K562 (cell line): ENCODE measurements at regions not wholly inside any gene's neighbourhood (a gene's known extent, or its start where the extent isn't known, plus 50 kb on each side); places are given as distances from the start of the nearest gene placed in this dataset.

Source experiments
- ATAC-seq: fragments of 200-7000 bp; cut with Tn5 transposase; 3 replicates; pipeline ENCODE4 v1.9.1; 2020; ENCODE audit warnings: moderate library complexity
- BruUV-seq: library from RNA; stranded (reverse); fragments of 400-500 nt; replicated peaks from 2 replicates; lab custom pipeline; 2021; lab: Mats Ljungman, UMichigan
- CTCF ChIA-PET: fragments of 300-600 bp; formaldehyde crosslinking; extraction: SDS; loops from one replicate; lab custom pipeline; 2021; ENCODE audit warnings: low intra/inter-chr PET ratio; lab: Yijun Ruan, JAX
- POLR2A ChIA-PET: fragments of 300-600, 350-650 bp; sonication (Branson Sonifier 250); formaldehyde crosslinking; extraction: SDS; loops from one replicate; lab custom pipeline; 2021; ENCODE audit warnings: antibody characterized with exemption, inconsistent platforms; lab: Yijun Ruan, JAX
- DNase-seq, 4 experiments: peaks; one replicate each; pipeline versions ENCODE4 v3.0.0 to v3.0.0-alpha.2; 2011 to 2018; ENCODE audit warnings: low spot score in 3 of 4, mixed read lengths in 3 of 4; ENCODE audit errors: extremely low read depth in 1 of 4
- FAIRE-seq: peaks from 2 replicates; lab custom pipeline; 2011; peaks lifted over from hg19 to GRCh38; lab: Jason Lieb, UNC
- H2AFZ ChIP-seq: 2 replicates; pipeline ENCODE4 v1.6.0; 2011; ENCODE audit warnings: low read depth, low read length, control low read depth, inconsistent platforms
- H3K27ac ChIP-seq: fragments of 200-600 bp; 3 replicates; pipeline ENCODE4 v1.8.0; 2011; ENCODE audit warnings: low read depth, mild to moderate bottlenecking, control low read depth, inconsistent platforms, low read length, moderate library complexity, mixed read lengths; ENCODE audit errors: extremely low read depth
- H3K27me3 ChIP-seq, 2 experiments: fragments of 300-600 bp in 1 of 2; 2 replicates in 1 of 2; 3 replicates in 1 of 2; pipeline versions ENCODE4 v1.6.0 to v1.8.0; 2011; ENCODE audit warnings: inconsistent platforms in 2 of 2, low read length in 2 of 2, mild to moderate bottlenecking in 1 of 2, mixed read lengths in 1 of 2, moderate library complexity in 1 of 2; ENCODE audit not compliant: control insufficient read depth in 2 of 2, insufficient read depth in 2 of 2
- H3K36me3 ChIP-seq: fragments of 300-600 bp; 3 replicates; pipeline ENCODE4 v1.8.0; 2011; ENCODE audit warnings: mild to moderate bottlenecking, low read length, inconsistent platforms; ENCODE audit not compliant: control insufficient read depth, insufficient read depth
- H3K4me1 ChIP-seq, 2 experiments: fragments of 200-600 bp in 1 of 2; replicated peaks in 1 of 2; 2 replicates in 1 of 2; 3 replicates in 1 of 2; pipeline versions ENCODE4 v1.5.1 to v1.8.0; 2011; ENCODE audit warnings: inconsistent platforms in 2 of 2, low read length in 2 of 2, mild to moderate bottlenecking in 1 of 2, mixed read lengths in 1 of 2, moderate library complexity in 1 of 2; ENCODE audit not compliant: control insufficient read depth in 2 of 2, insufficient read depth in 2 of 2
- H3K4me2 ChIP-seq: 2 replicates; pipeline ENCODE4 v1.6.1; 2011; ENCODE audit warnings: low read length, control low read depth, inconsistent platforms, mixed read lengths; ENCODE audit not compliant: insufficient read depth
- H3K4me3 ChIP-seq: fragments of 200-600 bp; sonication (generic), shearing (Covaris generic); 2 replicates; pipeline ENCODE4 v1.5.1; 2016; ENCODE audit warnings: control low read depth, inconsistent platforms
- H3K79me2 ChIP-seq: fragments of 200-600 bp; 3 replicates; pipeline ENCODE4 v1.8.0; 2011; ENCODE audit warnings: low read length, inconsistent platforms; ENCODE audit not compliant: control insufficient read depth, insufficient read depth
- H3K9ac ChIP-seq, 2 experiments: 2 replicates each; pipeline versions ENCODE4 v1.6.0 to v1.6.1; 2011; ENCODE audit warnings: low read depth in 2 of 2, low read length in 2 of 2, control low read depth in 1 of 2, inconsistent platforms in 1 of 2, mild to moderate bottlenecking in 1 of 2, mixed read lengths in 1 of 2; ENCODE audit not compliant: insufficient read depth in 1 of 2
- H3K9me1 ChIP-seq: one replicate; pipeline ENCODE4 v1.6.0; 2011; ENCODE audit warnings: inconsistent platforms, mild to moderate bottlenecking, low read length, moderate library complexity; ENCODE audit not compliant: control insufficient read depth, insufficient read depth
- H3K9me3 ChIP-seq: replicated peaks from 2 replicates; pipeline ENCODE4 v1.5.1; 2011; ENCODE audit warnings: low read depth, low read length, inconsistent platforms; ENCODE audit not compliant: control insufficient read depth, insufficient read depth
- H4K20me1 ChIP-seq: replicated peaks from 2 replicates; pipeline ENCODE4 v1.6.1; 2011; ENCODE audit warnings: low read length, inconsistent platforms, mixed read lengths; ENCODE audit not compliant: control insufficient read depth, insufficient read depth
- ARNT ChIP-seq, 2 experiments: fragments of 450-650 bp; IDR thresholded peaks; 2 replicates each; pipeline ENCODE4 v1.6.1; 2016; ENCODE audit warnings: mild to moderate bottlenecking in 1 of 2
- BMI1 ChIP-seq: fragments of 150-350 bp; IDR thresholded peaks from 2 replicates; pipeline ENCODE4 v1.6.1; 2014; ENCODE audit warnings: low read length
- CBX1 ChIP-seq: sonication (generic); IDR thresholded peaks from 2 replicates; pipeline ENCODE4 v1.6.1; 2016; ENCODE audit warnings: antibody characterized with exemption, low read depth, mild to moderate bottlenecking
- EP400 ChIP-seq: fragments of 450-650 bp; IDR thresholded peaks from 2 replicates; pipeline ENCODE4 v1.6.1; 2017; ENCODE audit warnings: antibody characterized with exemption, mild to moderate bottlenecking, moderate library complexity
- NR2C2 ChIP-seq, 2 experiments: fragments of 200-800 bp in 1 of 2; sonication (Bioruptor generic) in 1 of 2; sonication (generic) in 1 of 2; formaldehyde crosslinking in 1 of 2; IDR thresholded peaks; 2 replicates each; pipeline versions ENCODE4 v1.6.1 to v1.8.0; 2016 to 2022; ENCODE audit warnings: mild to moderate bottlenecking in 1 of 2, missing compliant biosample characterization in 1 of 2, missing genetic modification characterization in 1 of 2, missing genetic modification reagents in 1 of 2
- NR2F6 ChIP-seq: fragments of 450-650 bp; formaldehyde crosslinking; IDR thresholded peaks from 2 replicates; pipeline ENCODE4 v1.4.0; 2020; ENCODE audit warnings: mild to moderate bottlenecking
- ZC3H8 ChIP-seq: fragments of 450-650 bp; IDR thresholded peaks from 2 replicates; pipeline ENCODE4 v1.6.1; 2017
- WGBS: fragments of 100-300 bp; shearing (Covaris generic); methylation state at CpG from one replicate; pipeline ENCODE4 v1.1.6; 2016; ENCODE audit warnings: low coverage, mixed read lengths; ENCODE audit not compliant: insufficient coverage; ENCODE audit errors: missing lambda C conversion rate; 5-methylcytosine and 5-hydroxymethylcytosine counted together
- in situ Hi-C: fragments of 300-500 bp; cut with MboI; formaldehyde crosslinking; loops from 4 replicates; pipeline ENCODE4 v1.15.0; 2018; ENCODE audit warnings: inconsistent platforms, mixed read lengths
- intact Hi-C: fragments of 100-400 bp; cut with micrococcal nuclease; formaldehyde crosslinking; loops from 2 replicates; pipeline ENCODE4 v1.14.2; 2022
- TF ChIP-seq, protein P1 (sequence below): sonication (generic); formaldehyde crosslinking; IDR thresholded peaks from 2 replicates; pipeline ENCODE4 v1.8.1; 2022; ENCODE audit warnings: missing genetic modification reagents

DNA sequence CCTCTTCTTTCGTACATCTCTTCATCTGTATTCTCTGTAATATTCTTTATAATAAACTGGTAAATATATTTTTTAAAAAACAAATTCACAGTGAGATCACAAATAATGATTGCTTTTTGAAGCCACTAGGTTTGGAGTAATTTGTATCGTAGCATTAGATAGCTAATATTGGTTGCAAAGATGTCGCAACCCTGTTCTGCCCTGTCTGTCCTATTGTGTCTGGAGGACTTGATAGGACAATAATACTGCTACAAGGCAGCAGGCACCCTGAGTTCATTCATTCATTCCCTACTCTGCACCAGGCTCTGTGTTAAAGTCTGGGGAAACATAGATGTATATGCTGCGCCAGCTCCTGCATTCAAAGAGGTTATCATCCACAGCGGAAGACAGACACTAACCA is 206.7 kb upstream of the KLF4 start (continued):
- no peak for TF ChIP-seq NR2C2 (CRISPR knock-in tag; IDR thresholded peaks at IDR 0.05)
- TF ChIP-seq NR2C2 (tag; IDR thresholded peaks at IDR 0.05), result no peak
- no peak for TF ChIP-seq BMI1
- TF ChIP-seq CBX1, result no peak
- TF ChIP-seq EP400, result no peak
- TF ChIP-seq ARNT (IDR thresholded peaks at IDR 0.05), result no peak
- TF ChIP-seq, protein P1, sequence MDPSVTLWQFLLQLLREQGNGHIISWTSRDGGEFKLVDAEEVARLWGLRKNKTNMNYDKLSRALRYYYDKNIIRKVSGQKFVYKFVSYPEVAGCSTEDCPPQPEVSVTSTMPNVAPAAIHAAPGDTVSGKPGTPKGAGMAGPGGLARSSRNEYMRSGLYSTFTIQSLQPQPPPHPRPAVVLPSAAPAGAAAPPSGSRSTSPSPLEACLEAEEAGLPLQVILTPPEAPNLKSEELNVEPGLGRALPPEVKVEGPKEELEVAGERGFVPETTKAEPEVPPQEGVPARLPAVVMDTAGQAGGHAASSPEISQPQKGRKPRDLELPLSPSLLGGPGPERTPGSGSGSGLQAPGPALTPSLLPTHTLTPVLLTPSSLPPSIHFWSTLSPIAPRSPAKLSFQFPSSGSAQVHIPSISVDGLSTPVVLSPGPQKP (CRISPR knock-in tag), result no peak

DNA sequence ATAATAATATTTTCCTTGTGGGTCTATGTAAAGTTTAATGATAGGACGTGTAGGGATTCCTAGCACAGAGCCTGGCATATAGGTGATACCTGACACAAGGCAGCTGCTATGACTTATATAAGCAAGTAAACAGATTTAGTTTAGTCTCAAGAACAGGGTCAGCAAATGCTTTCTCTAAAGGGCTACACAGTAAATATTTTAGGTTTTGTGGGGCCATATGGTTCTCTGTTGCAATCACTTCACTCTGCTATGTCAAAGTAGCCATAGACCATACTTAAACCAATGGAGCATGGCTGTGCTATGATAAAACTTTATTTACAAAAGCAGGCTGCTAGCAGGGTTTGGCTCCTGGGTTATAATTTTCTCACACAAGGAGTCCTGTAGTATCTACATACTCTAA is 204.8 kb upstream of the KLF4 start:
- Histone ChIP-seq H3K4me3 (no peak overlapping the region), H3K27me3 (peaks cover 4 to 17% of the 10 kb centered on the region in 2 experiments; a peak in 3 of 5 replicates), H3K36me3 (no peaks in the 10 kb centered on the region), H3K4me1 (no peaks in the 10 kb centered on the region), H3K9ac (no peak overlapping the region), H2AFZ (no peak overlapping the region), H3K4me2 (no peak overlapping the region), H3K79me2 (no peaks in the 10 kb centered on the region), H3K27ac (no peak overlapping the region), H3K9me3 (no peaks in the 10 kb centered on the region), H3K9me1 (no peaks in the 10 kb centered on the region), H4K20me1 (no peaks in the 10 kb centered on the region)
- BruUV-seq, result no TSS peak
- POLR2A ChIA-PET, result no interaction called here
- WGBS, result 0% methylated on average over 1 of the region's 1 CpG
- CTCF ChIA-PET, result no interaction called here
- ATAC-seq (no peak), FAIRE-seq (no peak), DNase-seq (no peak)
- intact Hi-C loops (no loop called here), in situ Hi-C loops (no loop called here)
- TF ChIP-seq NR2F6 (CRISPR knock-in tag) (no peak), ZC3H8 (no peak)
